Lung microvascular endothelial cell (primary cell): ENCODE measurements at regions not wholly inside any gene's neighbourhood (a gene's known extent, or its start where the extent isn't known, plus 50 kb on each side); places are given as distances from the start of the nearest gene placed in this dataset.
A peak's percentile ranks its signal among the peaks of the same experiment; 100 is the strongest.
"Not testable (repeated sequence)": the region's sequence is repeated elsewhere in the genome, so short reads cannot be mapped to it uniquely, and the experiment has no call there.

Experiments used
- DNase-seq, 2 donors: peaks; one replicate each; pipeline versions ENCODE4 v3.0.0 to v3.0.0-alpha.2; 2010; ENCODE audit warnings: low read depth in 2 of 2

DNA sequence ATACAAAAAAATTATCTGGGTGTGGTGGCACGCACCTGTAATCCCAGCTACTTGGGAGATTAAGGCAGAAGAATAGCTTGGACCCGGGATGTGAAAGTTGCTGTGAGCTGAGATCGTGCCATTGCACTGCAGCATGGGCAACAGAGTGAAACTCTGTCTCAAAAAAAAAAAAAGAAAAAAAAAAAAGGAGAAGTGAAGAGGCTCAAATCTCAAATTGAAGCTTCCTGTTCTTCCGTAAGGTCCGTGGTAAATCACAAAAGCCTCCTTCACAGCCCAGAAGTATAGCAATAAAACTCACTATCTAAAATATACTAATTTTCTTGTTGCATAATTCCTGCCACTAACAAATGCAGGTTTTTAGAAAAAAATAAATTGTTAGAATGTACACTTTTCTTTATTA is 498.2 kb upstream of the BRINP3 start:
- no peak for DNase-seq

DNA sequence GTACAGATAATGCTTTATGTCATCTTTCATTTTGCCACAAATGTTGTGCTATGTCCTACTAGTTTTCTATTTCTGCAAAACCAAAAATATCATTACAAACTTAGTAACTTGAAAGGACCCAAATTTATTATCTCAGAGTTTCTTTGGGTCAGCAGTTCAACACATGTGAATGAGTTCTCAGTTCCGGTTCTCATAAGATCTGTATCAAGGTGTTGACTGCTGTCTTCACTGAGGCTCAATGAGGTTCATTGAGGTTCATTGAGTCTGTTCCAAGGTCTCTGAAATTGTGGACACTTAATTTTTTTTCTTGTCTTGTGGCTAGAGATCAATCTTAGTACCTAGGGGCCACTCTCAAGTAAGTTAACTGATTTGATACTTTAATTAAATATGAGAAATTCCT is 525.1 kb upstream of the BRINP3 start:
- no peak for DNase-seq

DNA sequence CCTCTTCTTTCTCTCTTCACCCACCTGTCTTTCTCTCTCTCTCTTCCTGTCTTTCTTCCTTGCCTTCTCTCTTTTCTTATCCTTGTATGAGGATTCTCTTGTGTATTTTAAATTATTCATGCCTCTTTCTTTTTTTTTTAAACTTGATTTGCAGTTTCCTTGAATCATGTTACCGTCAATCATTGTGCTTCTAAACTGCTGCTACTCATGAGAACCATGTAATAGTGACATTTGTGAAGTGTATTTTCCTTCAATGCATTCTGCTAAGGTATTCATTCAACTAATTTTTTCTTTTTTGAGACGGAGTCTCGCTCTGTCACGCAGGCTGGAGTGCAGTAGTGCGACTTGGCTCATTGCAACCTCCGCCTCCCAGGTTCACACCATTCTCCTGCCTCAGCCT is 539.1 kb upstream of the BRINP3 start:
- no peak for DNase-seq

DNA sequence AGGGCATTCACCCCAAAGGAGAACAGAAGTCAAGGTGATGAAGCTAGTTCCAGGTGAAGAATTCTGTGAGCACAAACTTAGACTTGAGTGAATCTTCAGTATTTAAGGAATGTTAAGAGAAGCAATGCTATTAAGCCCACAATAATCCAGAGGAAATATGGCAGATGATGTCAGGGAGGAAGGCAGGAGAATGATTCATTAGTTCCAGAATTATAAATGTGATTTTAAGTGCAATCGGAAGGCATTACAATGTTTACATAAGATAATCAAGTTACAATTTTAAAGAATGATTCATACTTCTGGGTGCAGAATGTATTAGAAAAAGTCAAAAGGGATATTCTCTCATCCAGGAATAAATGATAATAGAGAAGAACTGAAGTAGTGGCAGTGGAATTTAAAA is 545.2 kb upstream of the BRINP3 start:
- DNase-seq = peak; percentile 1 to 29

DNA sequence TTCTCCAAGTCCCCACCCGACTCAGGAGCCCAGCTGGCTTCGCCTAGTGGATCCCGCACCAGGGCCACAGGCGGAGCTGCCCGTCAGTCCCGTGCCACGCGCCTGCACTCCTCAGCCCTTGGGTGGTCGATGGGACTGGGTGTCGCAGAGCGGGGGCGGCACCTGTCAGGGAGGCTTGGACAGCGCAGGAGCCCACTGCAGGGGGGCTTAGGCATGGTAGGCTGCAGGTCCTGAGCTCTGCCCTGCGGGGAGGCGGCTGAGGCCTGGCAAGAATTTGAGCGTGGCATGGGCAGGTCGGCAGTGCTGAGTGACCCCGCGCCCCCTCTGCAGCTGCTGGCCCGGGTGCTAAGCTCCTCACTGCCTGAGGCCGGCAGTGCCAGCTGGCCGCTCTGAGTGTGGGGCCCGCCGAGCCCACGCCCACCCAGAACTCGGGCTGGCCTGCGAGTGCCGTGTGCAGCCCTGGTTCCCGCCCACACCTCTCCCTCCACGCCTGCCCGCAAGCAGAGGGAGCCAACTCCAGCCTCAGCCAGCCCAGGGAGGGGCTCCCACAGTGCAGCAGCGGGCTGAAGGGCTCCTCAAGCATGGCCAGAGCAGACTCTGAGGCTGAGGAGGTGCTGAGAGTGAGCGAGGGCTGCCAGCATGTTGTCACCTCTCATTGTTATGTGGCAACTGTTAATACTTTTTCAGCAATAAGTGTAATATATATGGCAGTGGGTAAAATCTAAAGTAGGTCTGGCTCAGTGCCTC is 548.4 kb upstream of the BRINP3 start:
- no peak for DNase-seq

DNA sequence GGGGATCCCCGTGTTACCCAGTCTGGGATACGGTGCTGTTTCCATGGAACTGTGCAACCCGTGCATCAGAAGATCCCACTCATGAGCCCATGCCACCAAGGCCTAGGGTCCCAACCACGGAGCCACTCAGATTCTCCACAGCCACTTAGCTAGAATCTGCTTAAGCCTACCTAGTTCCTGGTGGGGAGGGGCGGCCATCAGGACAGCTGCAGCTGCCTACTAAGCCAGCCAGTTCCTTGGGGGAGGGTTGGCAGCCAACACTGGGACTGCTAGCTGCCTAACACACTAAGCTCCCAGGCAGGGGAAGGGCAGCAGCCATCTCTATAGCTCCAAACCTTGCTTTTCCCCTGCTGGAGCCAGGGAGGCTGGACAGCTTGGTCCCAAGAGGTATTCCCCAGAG is 549.2 kb upstream of the BRINP3 start:
- DNase-seq = no peak

DNA sequence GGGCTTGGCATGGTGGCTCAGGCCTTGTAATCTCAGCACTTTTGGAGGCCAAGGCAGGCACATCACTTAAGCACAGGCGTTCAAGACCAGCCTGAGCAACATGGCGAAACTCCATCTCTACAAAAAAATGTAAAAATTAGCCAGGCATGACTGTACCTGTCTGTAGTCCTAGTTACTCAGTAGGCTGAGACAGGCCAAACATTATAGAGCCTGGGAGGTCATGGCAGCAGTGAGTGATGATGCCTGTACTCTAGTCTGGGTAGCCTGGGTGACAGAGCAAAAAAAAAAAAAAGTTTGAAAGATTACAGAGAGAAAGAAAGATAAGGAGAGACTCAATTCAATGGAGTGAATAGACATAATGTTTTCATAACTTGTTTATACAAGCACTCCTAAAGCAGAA is 556.5 kb upstream of the BRINP3 start:
- DNase-seq = no peak

DNA sequence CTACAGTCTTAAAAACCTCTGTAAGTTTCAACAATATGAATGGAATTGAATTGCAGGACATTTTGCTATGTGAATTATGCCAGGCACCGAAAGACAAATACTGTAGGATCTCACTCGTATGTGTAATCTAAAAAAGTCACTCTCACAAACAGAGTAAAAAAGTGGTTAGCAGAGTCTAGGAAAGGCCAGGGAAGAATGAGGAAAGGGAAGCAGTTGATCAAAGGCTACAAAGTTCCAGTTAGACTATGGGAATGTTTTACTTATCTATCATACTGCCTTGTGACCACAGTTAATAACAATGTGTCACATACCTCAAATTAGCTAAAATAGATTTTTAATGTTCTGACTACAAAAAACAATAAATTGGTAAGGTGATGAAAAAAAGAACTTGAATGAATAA is 565.4 kb upstream of the BRINP3 start:
- no peak for DNase-seq

DNA sequence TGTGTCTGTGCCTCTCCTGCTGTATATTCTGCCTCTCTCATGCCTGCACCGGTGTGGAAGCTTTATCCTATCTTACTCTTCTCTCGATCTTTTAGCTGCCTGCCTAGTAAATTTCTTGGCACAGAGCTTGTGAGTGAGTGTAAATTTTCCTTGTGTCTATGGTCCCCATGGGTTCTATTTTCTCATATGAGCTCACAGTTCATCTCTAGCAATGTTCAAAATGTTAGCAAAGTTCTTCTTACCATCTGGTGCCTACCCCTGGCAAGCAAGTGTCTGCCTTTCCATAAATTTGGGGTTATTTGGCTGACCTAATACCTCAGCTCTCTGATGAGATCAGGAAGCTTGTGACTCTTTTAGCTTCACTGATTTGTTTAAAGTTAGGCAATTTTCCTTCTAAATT is 572.1 kb upstream of the BRINP3 start:
- no peak for DNase-seq

DNA sequence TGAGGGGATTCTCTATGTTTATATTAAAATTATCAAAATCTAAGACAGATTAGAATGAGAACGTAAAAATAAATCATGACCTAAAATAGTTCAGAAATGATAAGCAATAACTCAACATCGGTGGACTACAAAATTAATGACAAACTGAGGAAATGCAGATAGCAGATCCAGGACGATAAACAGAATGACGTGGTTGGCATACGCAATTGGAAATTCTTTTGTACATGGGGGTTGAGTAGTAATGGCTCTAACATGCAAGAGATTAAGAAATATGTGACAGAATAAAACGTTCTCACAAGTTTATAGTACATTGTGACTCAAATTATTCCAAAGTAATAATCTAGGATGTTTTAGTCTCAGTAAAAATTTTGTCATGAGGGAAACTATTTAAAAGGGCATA is 575.2 kb upstream of the BRINP3 start:
- no peak for DNase-seq

DNA sequence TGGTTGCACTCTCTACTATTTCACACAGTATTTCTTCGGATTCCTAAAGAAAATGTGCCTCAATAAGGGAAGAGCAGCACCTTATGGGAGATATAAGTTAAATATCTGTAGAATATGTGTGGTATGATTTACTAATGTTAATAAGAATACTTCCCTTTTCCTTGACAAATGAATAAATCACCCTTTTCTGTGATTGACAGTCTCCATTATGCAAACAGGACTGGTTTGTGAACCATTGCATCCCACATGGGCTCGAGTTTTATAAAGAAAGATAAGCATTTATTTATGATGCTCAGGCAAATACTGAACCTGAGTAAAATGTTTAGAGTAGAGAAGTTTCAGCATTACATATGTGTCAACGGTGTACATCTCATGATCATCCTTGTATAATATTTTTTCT is 587.7 kb upstream of the BRINP3 start:
- no peak for DNase-seq

DNA sequence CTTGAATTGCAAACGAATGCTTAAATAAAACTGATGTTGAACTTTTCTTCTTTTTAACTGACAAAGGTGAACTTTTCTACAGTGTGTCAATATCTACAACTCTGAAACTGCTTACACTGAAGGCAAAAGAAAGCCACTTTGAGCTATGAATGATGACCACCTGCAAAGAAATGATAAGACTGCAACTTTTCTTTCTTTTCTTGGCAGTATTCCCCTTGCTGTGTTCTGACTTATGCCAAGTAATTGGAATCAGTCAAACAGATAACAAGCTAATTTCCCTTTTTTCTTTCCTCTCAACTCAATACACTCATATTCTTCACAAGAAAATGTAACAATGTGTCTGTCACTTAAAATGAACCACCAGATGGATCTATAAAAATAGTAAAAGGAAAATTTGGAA is 588.1 kb upstream of the BRINP3 start:
- DNase-seq = no peak

DNA sequence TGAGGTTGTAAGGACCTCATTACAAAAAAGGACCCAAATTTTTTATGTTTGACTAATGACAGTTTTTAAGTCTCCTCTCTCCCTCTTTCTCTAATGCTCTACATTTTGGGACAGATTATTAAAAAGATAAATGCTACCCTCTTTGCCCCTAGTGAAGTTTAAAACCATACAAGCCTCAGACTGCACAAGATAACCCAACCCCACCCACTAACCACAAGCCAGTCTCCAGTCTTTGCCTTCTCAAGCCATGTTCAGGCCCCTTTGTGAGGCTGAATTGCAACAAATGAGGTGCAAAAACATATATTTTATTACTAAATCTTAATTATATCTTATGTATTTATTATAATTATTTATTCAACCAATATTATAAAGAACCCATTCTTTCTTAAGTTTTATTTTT is 597.2 kb upstream of the BRINP3 start:
- no peak for DNase-seq

DNA sequence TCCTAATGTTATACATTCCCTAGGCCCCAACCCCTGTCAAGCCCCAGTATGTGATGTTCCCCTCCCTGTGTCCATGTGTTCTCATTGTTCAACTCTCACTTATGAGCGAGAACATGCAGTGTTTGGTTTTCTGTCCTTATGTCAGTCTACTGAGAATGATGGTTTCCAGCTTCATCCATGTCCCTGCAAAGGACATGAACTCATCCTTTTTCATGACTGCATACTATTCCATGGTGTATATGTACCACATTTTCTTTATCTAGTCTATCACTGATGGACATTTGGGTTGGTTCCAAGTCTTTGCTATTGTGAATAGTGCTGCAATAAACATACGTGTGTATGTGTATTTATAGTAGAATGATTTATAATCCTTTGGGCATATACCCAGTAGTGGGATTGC is 605.4 kb upstream of the BRINP3 start:
- not testable (repeated sequence) for DNase-seq

DNA sequence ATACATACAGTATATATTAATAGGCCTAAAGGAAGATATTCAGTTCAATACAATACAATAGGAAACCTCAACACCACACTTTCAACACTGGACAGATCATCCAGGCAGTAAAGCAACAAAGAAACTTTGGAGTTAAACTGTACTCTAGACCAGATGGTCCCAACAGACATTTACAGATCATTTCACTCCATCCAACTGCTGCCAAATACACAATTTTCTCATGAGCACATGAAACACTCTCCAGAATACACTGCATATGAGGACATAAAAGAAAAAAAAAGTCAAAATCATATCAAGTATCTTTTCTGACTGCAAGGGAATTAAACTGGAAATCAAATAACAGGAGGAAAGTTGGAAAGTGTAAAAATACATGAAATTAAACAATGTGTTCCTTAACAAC is 607.5 kb upstream of the BRINP3 start:
- no peak for DNase-seq

DNA sequence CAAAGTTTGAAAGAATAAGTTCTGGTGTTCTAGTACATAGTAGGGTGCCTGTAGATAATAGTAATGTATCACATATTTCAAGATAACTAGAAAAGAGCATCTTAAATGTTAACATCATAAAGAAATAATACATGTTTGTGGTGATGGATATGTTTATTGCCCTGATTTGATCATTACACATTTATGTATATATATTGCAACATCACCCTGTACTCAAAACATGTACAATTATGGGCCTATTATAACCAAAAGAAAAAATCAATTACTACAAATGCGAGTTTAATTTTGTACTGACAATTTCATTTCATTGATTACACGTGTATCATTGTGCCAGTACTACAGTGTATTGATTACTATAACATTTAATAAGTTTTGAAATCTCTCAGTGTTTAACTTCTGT is 609.2 kb upstream of the BRINP3 start:
- DNase-seq = no peak

DNA sequence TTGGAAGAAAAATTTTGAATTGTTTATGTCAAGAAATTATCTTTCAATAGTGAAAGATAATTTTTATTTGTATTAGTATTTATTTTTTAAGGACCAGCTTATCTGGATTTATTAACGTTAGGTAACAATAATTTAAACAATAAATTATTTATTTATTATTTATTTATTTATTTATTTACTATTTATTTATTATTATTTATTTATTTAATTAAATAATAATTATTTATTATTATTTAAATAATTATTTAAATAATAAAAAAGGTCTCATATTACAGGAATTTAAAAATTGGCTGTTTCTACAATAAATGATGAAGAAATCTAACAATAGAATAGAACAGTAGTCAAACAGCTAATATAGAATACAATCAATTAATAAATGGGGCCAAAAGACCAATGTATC is 618.7 kb upstream of the BRINP3 start:
- no peak for DNase-seq

DNA sequence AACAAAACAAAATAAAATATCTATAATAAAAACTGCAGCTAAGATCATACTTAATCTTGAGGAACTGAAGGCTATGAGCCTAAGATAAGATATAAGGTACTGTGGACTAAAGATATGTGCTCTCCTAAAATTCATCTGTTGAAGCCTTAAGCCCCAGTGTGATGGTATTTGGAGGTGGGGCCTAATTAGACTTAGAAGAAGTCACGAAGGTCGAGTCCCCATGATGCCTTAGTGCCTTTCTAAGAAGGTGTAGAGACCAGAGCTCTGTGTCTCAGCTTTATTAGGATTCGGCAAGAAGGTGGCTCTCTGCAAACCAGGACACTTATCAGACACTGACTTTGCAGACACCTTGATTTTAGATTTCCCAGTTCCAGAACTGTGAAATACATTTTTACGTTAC is 622.0 kb upstream of the BRINP3 start:
- DNase-seq = no peak

DNA sequence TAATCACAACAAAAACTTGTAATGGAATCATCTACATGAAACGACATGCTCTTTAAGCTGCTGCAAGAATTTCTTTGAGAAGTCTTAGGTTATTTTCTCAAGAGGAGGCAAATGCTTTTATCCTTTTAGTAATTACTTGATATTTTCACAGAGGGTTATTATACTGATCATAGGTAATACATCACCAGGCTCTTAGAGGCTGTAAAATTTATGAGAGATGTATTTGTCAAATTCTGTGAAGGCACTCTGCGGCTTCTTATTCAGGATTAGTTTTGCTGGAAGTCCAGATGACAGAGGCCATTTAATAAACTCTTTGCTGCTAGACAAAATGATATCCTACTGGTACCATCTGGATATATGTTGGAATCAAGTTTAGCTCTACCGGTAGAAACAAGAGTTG is 624.3 kb upstream of the BRINP3 start:
- DNase-seq = no peak

DNA sequence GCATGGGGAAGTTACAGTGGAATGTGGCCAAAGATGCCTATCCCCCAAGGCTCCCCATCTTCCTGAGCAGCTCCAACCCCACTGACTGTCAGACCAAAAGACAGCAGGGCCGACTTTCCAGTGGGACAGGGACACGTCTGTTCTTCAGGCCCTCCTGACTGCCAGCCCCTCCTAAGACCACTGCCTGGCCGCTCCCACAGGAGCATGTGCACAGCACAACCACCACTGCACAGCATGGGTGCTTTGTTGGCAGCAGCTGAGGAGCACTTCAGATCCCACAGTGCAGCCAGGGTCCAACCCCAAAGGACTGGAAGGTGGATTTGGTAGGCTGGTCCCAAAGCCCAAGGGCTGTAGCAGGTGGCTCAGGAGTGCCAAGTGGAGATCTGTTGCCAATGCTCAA is 648.3 kb upstream of the BRINP3 start:
- DNase-seq = no peak

DNA sequence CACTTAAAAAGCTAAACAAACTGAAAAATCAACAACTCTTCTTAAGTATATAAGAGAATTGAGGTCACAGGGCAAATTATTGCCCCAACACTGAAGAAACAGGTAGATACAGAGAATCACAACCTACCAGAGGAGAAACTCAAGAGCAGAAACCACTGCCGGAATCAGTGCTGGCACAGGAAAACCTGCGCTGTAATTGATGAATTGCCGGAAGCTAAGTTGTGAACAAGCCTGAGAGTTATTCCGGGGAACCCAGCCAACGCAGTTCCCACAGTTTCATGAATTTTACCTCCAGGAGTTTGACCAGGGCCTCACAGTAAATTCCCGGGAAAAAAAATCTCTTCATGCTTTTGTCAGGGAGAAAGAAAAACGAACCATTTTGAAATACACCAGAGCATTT is 657.1 kb upstream of the BRINP3 start:
- DNase-seq = peak; percentile 46 to 86

DNA sequence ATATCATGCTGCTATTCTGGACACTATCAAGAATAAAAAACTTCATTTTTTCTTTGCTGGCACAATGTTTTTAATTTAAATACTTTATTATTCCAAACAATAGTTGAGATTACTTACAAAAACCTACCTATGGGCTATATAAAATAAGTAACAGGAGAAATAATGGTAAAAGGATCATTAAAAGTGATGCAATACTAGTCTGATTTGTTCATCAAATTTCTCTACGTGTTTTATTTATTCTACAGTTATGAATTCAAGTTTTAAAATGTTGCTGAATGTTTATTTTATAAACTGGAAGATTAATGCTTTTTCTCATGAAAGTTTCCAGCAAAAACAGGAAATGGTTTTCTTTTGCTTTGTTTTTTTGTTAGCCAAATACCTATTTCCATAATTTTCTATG is 662.4 kb upstream of the BRINP3 start:
- peak in 1 of 2 donors; percentile 35 for DNase-seq

DNA sequence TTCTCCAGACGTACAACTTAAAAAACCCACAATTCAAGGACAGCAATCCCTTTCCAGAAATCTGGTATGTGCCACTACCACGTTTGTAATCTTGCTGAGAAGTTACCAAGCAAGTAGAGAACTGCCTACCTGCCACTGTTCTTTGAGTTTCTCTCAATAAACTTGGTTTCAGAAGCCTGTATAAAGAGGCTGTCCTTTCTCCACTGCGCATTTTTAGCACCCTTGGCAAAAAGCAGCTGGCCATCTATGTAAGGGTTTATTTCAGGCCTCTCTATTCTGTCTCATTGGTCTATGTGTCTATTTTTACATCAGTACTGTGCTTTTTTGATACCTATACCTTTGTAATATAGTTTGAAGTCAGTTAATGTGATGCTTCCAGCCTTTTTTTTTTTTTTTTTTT is 665.1 kb upstream of the BRINP3 start:
- no peak for DNase-seq

DNA sequence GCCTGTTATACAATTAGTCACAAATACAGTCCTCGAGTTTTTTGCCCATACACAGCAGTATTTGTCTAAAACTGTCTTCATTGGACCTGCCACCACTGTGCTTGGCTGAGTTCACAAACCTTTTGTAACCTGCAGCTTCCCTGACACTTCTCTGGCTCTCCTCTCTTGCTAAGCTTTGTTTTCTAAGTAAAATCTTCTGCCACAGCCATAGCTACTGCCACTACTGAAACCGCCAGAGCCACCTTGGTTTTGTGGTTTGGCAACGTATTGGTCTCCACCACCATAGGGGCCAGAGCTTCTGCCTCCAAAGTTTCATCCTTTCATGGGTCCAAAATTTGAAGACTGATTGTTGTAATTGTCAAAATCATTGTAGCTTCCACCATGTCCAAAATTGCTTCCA is 668.2 kb upstream of the BRINP3 start:
- no peak for DNase-seq
